ENCODE measurements at regions not wholly inside any gene's neighbourhood (a gene's known extent, or its start where the extent isn't known, plus 50 kb on each side); places are given as distances from the start of the nearest gene placed in this dataset.

DNA sequence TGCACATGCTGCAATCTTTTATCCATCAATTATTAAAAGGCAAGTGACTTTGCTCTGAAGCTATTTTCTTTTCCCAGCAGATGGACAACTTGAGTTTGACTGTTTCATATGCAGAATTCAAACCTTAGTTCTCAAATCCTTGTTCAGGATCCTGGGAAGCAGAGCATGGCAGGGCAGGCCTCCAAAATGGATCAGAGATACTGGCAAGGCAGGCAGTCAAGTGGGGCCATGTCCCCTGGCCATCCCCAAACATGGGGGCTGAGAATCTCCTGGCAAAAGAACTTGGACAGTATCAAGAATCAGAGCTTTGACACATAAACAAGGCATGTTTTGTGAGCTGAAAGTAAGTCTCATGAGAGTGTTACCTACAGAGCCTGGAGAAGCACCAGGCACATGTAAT lies 122.9 kb upstream of the CTNNB1 start:
- Histone ChIP-seq H3K36me3 (ENCODE audit: insufficient read depth, low read length) (no peaks in the 10 kb centered on the region), H3K4me1 (ENCODE audit: control insufficient read depth, insufficient read depth, low read length, unreplicated experiment) (no peaks in the 10 kb centered on the region), H3K4me3 (ENCODE audit: low read depth, low read length) (no peak overlapping the region), H3K79me2 (ENCODE audit: control insufficient read depth, insufficient read depth, low read length, unreplicated experiment) (no peaks in the 10 kb centered on the region), H2AFZ (ENCODE audit: low read length, unreplicated experiment) (no peak overlapping the region), H3K27ac (ENCODE audit: low read depth, low read length) (no peak overlapping the region), H3K27me3 (ENCODE audit: insufficient read depth, low read length) (0 out of 2 replicates have a peak, but pooled peaks cover 5% of the 10 kb centered on the region)

DNA sequence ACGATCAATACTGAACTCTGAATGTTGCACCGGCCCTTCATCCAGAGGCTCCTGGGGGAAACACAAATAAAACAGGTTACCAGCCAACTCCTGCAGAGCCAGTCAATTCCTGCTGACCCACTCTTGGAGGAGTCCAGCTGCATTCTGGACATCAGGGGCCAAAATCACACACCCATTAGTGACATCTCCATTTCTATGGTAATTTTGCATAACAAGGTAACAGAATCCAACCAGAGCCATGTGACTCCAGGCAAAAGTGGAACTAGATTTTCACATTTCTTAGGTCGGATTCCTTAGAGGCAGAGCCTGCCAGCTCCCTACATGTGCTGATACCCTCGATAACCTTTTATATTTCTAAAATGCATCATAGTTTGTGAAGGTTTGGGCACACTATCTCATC lies 119.2 kb upstream of the CTNNB1 start:
- Histone ChIP-seq H3K79me2 (ENCODE audit: control insufficient read depth, insufficient read depth, low read length, unreplicated experiment) (no peaks in the 10 kb centered on the region), H3K36me3 (ENCODE audit: insufficient read depth, low read length) (no peaks in the 10 kb centered on the region), H3K4me1 (ENCODE audit: control insufficient read depth, insufficient read depth, low read length, unreplicated experiment) (no peaks in the 10 kb centered on the region), H3K4me3 (ENCODE audit: low read depth, low read length) (no peak overlapping the region), H3K27ac (ENCODE audit: low read depth, low read length) (no peak overlapping the region), H3K27me3 (ENCODE audit: insufficient read depth, low read length) (0 out of 2 replicates have a peak, but pooled peaks cover 23% of the 10 kb centered on the region), H2AFZ (ENCODE audit: low read length, unreplicated experiment) (no peak overlapping the region)

DNA sequence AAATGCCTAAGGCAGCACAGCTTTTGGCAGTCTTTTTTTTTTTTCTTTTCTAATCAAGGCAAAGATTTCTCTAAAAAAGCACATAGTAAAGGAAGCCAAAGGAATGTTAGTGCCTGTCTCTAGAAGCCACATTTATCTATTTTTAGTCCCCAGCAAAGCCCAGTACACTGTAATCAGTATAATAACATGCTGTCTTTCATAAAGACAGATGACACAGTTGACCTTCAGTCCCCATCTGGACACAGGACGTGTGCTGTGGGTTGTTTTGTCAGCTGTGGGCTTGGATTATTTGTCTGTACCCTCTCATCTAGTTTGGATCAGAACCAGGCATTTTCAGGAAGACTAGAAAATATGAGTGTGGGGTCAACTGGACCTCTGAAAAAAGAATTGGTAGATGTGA lies 110.4 kb upstream of the CTNNB1 start:
- no peak overlapping the region for H3K4me3 ChIP-seq (ENCODE audit: low read depth, low read length)
- 0 out of 2 replicates have a peak, but pooled peaks cover 3% of the 10 kb centered on the region for H3K27me3 ChIP-seq (ENCODE audit: insufficient read depth, low read length)
- no peak overlapping the region for H2AFZ ChIP-seq (ENCODE audit: low read length, unreplicated experiment)
- no peaks in the 10 kb centered on the region for H3K4me1 ChIP-seq (ENCODE audit: control insufficient read depth, insufficient read depth, low read length, unreplicated experiment)
- H3K79me2 ChIP-seq (ENCODE audit: control insufficient read depth, insufficient read depth, low read length, unreplicated experiment): no peaks in the 10 kb centered on the region
- no peak overlapping the region for H3K27ac ChIP-seq (ENCODE audit: low read depth, low read length)
- H3K36me3 ChIP-seq (ENCODE audit: insufficient read depth, low read length): no peaks in the 10 kb centered on the region

DNA sequence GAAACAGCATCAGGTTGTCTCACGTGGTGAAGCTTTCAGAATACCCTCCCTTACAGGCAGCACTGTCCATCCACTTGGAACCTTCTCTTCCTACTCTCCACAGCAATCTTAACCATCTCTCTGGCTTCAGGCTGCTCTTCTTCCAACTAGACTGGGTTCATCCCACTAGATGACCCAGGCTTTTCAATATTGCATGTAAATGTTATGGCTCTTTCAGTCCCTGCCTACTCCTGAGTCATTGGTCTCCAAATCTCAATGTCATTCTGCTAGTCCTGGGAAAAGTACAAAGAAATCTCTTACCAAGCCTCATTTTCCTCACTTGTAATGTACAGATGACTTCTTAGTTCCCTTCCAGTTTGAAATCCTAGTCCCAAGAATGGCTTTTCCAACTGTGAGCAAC lies 109.7 kb upstream of the CTNNB1 start:
- Histone ChIP-seq H3K27me3 (ENCODE audit: insufficient read depth, low read length) (0 out of 2 replicates have a peak, but pooled peaks cover 3% of the 10 kb centered on the region), H3K4me1 (ENCODE audit: control insufficient read depth, insufficient read depth, low read length, unreplicated experiment) (no peaks in the 10 kb centered on the region), H3K36me3 (ENCODE audit: insufficient read depth, low read length) (no peaks in the 10 kb centered on the region), H3K4me3 (ENCODE audit: low read depth, low read length) (no peak overlapping the region), H2AFZ (ENCODE audit: low read length, unreplicated experiment) (no peak overlapping the region), H3K27ac (ENCODE audit: low read depth, low read length) (no peak overlapping the region), H3K79me2 (ENCODE audit: control insufficient read depth, insufficient read depth, low read length, unreplicated experiment) (no peaks in the 10 kb centered on the region)

DNA sequence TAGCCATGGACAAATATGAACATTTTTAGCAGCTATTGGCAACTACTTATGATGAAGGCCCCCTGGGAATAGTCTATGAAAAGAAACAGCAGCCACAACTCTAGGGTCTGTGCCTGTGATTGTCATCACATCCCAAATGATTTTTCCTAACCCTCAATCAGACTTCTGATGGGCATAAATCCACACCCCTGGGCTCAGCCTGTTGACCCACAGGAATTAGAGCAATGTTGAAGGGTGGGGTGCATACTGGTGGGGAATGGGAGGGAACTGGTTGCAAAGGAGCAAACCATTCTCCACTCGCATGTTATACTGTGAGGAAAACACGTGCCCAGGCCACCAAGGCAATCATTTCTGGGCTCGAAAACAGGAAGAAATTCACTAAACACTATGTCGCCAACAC lies 106.5 kb upstream of the CTNNB1 start:
- Histone ChIP-seq H3K27me3 (ENCODE audit: insufficient read depth, low read length) (no peaks in the 10 kb centered on the region), H3K27ac (ENCODE audit: low read depth, low read length) (no peak overlapping the region), H3K79me2 (ENCODE audit: control insufficient read depth, insufficient read depth, low read length, unreplicated experiment) (no peaks in the 10 kb centered on the region), H3K4me3 (ENCODE audit: low read depth, low read length) (no peak overlapping the region), H2AFZ (ENCODE audit: low read length, unreplicated experiment) (no peak overlapping the region), H3K4me1 (ENCODE audit: control insufficient read depth, insufficient read depth, low read length, unreplicated experiment) (no peaks in the 10 kb centered on the region), H3K36me3 (ENCODE audit: insufficient read depth, low read length) (no peaks in the 10 kb centered on the region)

DNA sequence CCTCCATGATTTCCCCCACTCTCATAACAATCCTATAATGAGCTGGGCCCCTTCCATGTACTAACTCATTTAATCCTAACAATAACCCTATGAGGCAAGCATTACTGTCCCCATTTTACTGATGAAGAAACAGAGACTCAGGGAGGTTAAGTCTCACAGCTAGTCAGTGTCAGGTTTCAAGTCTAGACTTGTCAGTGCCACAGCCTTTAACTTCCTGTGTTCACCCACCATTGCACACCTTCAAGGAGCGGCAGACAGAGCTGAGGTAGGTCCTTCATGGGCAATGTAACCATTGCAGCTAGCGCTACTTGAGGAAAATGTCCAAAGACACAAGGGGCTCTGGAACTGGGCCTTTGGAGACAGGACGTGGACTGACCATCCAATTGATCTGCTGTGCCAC lies 105.8 kb upstream of the CTNNB1 start:
- Histone ChIP-seq H3K4me1 (ENCODE audit: control insufficient read depth, insufficient read depth, low read length, unreplicated experiment) (no peaks in the 10 kb centered on the region), H3K27ac (ENCODE audit: low read depth, low read length) (no peak overlapping the region), H3K79me2 (ENCODE audit: control insufficient read depth, insufficient read depth, low read length, unreplicated experiment) (no peaks in the 10 kb centered on the region), H3K27me3 (ENCODE audit: insufficient read depth, low read length) (no peaks in the 10 kb centered on the region), H3K4me3 (ENCODE audit: low read depth, low read length) (no peak overlapping the region), H3K36me3 (ENCODE audit: insufficient read depth, low read length) (no peaks in the 10 kb centered on the region), H2AFZ (ENCODE audit: low read length, unreplicated experiment) (no peak overlapping the region)

DNA sequence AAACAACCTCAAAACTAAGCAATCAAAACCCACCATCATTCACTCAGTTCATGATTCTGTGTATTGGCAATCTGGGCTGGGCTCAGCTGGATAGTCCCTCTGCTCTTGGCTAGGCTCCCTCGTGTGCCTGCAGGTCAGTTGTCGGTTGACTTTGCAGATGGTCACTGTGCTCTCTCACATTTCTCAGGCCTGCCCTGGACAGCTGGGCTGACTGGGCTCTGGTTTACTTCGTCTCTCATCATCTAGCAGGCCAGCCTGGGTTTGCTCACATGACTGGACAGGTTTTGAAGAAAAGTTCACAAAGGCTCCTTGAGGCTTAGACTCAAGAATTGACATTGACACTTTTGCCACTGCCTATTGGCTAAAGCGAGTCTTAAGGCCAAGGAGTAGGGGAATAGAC lies 105.0 kb upstream of the CTNNB1 start:
- H3K27me3 ChIP-seq (ENCODE audit: insufficient read depth, low read length): no peaks in the 10 kb centered on the region
- H3K4me3 ChIP-seq (ENCODE audit: low read depth, low read length): no peak overlapping the region
- no peaks in the 10 kb centered on the region for H3K79me2 ChIP-seq (ENCODE audit: control insufficient read depth, insufficient read depth, low read length, unreplicated experiment)
- H3K36me3 ChIP-seq (ENCODE audit: insufficient read depth, low read length): no peaks in the 10 kb centered on the region
- no peaks in the 10 kb centered on the region for H3K4me1 ChIP-seq (ENCODE audit: control insufficient read depth, insufficient read depth, low read length, unreplicated experiment)
- H3K27ac ChIP-seq (ENCODE audit: low read depth, low read length): no peak overlapping the region
- H2AFZ ChIP-seq (ENCODE audit: low read length, unreplicated experiment): no peak overlapping the region

DNA sequence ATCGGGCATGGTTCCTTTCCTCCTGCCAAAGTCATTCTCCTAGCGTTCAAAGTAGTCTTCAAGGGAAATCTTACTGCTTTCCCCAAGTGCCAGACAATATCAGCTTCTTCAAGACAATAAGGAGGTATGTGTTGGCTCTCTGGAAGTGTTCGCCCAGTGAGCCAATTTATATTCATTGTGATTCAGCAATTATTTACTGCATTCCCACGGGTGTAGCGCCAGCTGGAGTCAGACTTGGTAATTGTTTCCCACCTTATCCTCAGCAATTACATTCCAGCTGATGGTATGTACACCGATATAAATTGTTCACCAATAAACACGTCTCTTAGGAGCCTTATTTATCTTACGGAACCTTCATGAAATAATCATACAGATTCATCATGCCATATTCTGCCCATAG lies 103.6 kb upstream of the CTNNB1 start:
- no peak overlapping the region for H3K27ac ChIP-seq (ENCODE audit: low read depth, low read length)
- no peaks in the 10 kb centered on the region for H3K79me2 ChIP-seq (ENCODE audit: control insufficient read depth, insufficient read depth, low read length, unreplicated experiment)
- no peaks in the 10 kb centered on the region for H3K27me3 ChIP-seq (ENCODE audit: insufficient read depth, low read length)
- H3K36me3 ChIP-seq (ENCODE audit: insufficient read depth, low read length): no peaks in the 10 kb centered on the region
- no peaks in the 10 kb centered on the region for H3K4me1 ChIP-seq (ENCODE audit: control insufficient read depth, insufficient read depth, low read length, unreplicated experiment)
- no peak overlapping the region for H3K4me3 ChIP-seq (ENCODE audit: low read depth, low read length)
- H2AFZ ChIP-seq (ENCODE audit: low read length, unreplicated experiment): no peak overlapping the region

DNA sequence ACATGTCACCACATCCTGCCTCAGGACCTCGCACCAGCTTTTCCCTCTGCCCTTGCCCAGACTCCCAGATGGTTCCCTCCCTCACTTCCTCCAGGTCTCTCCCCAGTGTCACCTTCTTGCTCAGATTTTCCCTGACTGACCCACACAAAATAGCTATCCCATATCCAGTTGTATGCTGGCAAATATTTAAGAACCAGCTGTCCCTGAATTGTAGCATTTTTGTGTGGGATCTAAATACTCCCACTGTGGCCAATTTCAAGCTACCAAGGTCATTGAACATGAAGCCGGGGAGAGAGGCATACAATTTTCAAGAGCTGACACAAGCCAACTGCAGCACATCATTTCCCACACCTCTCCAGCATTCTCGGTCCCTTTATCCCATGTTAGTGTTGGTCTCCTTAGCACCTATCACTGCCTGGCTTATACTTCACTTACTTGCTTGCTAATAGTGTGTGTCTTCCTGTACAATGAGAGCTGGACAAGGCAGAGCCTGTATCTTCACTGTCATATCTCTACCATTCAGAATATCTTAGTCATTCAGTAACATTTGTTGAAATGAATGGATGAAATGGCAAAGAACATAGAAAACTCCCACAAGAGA lies 101.3 kb upstream of the CTNNB1 start:
- Histone ChIP-seq H3K27me3 (ENCODE audit: insufficient read depth, low read length) (no peaks in the 10 kb centered on the region), H3K79me2 (ENCODE audit: control insufficient read depth, insufficient read depth, low read length, unreplicated experiment) (no peaks in the 10 kb centered on the region), H3K4me1 (ENCODE audit: control insufficient read depth, insufficient read depth, low read length, unreplicated experiment) (no peaks in the 10 kb centered on the region), H3K4me3 (ENCODE audit: low read depth, low read length) (no peak overlapping the region), H3K36me3 (ENCODE audit: insufficient read depth, low read length) (no peaks in the 10 kb centered on the region), H2AFZ (ENCODE audit: low read length, unreplicated experiment) (no peak overlapping the region), H3K27ac (ENCODE audit: low read depth, low read length) (no peak overlapping the region)

DNA sequence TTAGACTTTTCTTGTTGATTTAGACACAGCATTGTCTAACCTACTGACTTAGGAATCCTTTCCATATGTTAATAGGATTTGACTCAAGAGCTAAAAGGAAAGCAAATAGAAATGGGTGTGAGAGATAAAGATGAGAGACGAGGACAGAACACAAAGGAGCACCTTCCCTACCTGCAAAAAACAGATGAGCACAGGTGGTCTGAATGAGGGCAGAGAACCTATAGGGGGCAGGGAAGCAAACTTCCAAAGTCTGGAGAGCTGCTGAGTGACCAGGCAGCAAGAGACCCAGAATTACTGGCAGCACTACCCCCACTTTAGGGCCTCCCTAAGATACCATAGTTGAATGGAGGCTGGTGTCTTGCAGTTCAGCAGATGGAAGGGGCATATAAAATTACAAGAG lies 98.1 kb upstream of the CTNNB1 start:
- Histone ChIP-seq H3K4me1 (ENCODE audit: control insufficient read depth, insufficient read depth, low read length, unreplicated experiment) (no peaks in the 10 kb centered on the region), H2AFZ (ENCODE audit: low read length, unreplicated experiment) (no peak overlapping the region), H3K27me3 (ENCODE audit: insufficient read depth, low read length) (peaks cover 14% of the 10 kb centered on the region; the same call in 1 of the 2 replicates), H3K79me2 (ENCODE audit: control insufficient read depth, insufficient read depth, low read length, unreplicated experiment) (no peaks in the 10 kb centered on the region), H3K4me3 (ENCODE audit: low read depth, low read length) (no peak overlapping the region), H3K27ac (ENCODE audit: low read depth, low read length) (no peak overlapping the region), H3K36me3 (ENCODE audit: insufficient read depth, low read length) (no peaks in the 10 kb centered on the region)

DNA sequence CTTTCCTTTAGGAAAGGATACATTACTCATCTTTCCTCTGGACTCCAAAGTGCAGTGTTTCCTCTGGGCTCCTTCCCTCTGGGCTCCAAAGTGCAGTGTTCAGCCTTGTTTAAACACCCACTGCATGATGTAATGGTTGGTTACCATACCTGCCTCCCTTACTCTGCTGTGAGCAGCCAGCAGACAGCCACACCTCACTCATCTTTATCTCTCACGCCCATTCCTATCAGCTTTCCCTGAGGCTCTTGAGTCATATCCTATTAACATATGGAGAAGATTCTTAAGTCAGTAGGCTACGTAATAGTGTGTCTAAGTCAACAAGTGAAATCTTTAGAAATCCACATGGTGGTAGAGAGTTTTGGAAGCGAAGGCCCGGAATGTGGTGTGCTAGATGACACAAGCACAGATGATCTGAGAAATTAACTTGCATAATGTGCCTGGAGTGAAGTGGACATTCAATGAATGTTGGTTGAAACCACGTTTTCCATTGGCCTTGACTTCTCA lies 97.2 kb upstream of the CTNNB1 start:
- Histone ChIP-seq H3K4me1 (ENCODE audit: control insufficient read depth, insufficient read depth, low read length, unreplicated experiment) (no peaks in the 10 kb centered on the region), H3K79me2 (ENCODE audit: control insufficient read depth, insufficient read depth, low read length, unreplicated experiment) (no peaks in the 10 kb centered on the region), H3K27ac (ENCODE audit: low read depth, low read length) (no peak overlapping the region), H3K36me3 (ENCODE audit: insufficient read depth, low read length) (no peaks in the 10 kb centered on the region), H2AFZ (ENCODE audit: low read length, unreplicated experiment) (no peak overlapping the region), H3K4me3 (ENCODE audit: low read depth, low read length) (no peak overlapping the region), H3K27me3 (ENCODE audit: insufficient read depth, low read length) (peaks cover 14% of the 10 kb centered on the region; the same call in 1 of the 2 replicates)

Measured in ACC112 (cell line).